GM12865 (cell line): ENCODE measurements at regions not wholly inside any gene's neighbourhood (a gene's known extent, or its start where the extent isn't known, plus 50 kb on each side); places are given as distances from the start of the nearest gene placed in this dataset.

Source experiments
- DNase-seq: peaks from one replicate; pipeline ENCODE4 v3.0.0; 2010; ENCODE audit warnings: low read depth
- H3K4me3 ChIP-seq: 2 replicates; pipeline ENCODE4 v1.5.1; 2011; ENCODE audit warnings: mild to moderate bottlenecking, low read depth, low read length, control low read depth
- TF ChIP-seq, protein P1 (sequence below): IDR thresholded peaks from 2 replicates; pipeline ENCODE4 v1.5.1; 2011; ENCODE audit warnings: low read length, control low read depth, low read depth, inconsistent platforms; ENCODE audit not compliant: insufficient read depth; ENCODE audit errors: missing control alignments

DNA sequence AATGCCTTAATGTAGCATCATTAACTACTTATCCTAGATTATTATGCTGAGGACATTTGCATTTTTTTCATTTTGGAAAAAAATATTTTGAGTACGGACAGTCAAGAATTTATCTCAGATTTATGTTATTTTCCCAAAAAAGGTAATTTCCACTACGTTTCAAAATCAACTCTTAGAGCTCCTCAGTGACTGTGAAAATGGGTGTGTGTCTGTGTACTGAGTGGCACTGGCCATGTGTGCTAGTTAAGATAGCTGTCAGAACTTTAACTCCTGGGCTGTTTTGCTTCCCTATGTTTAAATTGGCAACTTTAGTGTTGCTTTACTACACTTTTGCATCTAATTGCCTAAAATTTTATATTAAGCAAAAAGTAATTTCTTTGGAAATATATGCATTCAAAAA lies 927.4 kb downstream of the EFNB2 start:
- TF ChIP-seq, protein P1, sequence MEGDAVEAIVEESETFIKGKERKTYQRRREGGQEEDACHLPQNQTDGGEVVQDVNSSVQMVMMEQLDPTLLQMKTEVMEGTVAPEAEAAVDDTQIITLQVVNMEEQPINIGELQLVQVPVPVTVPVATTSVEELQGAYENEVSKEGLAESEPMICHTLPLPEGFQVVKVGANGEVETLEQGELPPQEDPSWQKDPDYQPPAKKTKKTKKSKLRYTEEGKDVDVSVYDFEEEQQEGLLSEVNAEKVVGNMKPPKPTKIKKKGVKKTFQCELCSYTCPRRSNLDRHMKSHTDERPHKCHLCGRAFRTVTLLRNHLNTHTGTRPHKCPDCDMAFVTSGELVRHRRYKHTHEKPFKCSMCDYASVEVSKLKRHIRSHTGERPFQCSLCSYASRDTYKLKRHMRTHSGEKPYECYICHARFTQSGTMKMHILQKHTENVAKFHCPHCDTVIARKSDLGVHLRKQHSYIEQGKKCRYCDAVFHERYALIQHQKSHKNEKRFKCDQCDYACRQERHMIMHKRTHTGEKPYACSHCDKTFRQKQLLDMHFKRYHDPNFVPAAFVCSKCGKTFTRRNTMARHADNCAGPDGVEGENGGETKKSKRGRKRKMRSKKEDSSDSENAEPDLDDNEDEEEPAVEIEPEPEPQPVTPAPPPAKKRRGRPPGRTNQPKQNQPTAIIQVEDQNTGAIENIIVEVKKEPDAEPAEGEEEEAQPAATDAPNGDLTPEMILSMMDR = no peak
- no peak overlapping the region for H3K4me3 ChIP-seq
- no peak for DNase-seq

DNA sequence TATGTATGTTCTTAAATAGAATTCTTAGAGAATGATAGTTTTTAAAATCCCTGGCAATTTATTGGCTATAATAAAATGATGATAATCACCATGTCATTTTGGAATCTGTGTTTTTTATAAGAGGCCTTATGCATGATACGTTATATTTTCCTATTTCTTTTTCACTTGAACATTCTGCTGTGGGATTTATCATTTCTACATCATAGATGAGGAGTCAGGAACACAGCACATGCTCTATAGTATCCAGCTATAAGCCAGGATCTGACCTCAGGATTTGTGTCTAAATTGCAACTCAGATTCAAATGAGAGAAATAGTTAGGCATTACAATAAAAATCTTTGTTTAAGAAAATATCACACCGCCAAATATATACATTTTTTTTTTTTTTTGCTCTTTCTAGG lies 928.0 kb downstream of the EFNB2 start:
- no peak overlapping the region for H3K4me3 ChIP-seq
- TF ChIP-seq, protein P1 = no peak
- DNase-seq = no peak

DNA sequence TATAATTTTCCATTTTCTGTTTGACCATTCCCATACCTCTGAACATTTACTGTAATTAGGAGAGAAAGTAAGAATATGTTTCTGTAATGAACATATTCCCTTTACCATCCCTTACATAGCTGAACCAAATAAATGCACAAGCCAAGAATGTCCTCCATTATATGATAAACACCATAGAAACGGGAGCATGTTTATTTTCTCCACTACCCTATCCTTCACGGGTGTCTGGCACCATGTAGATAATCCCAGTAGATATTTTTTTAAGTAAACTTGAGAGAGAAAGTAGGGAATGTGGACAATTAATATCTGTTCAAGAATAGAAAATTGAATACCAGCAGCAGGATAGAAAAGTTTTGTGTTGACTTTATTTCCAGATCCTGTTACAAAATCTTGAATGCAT lies 928.4 kb downstream of the EFNB2 start:
- TF ChIP-seq, protein P1 = no peak
- no peak for DNase-seq
- H3K4me3 ChIP-seq = no peak overlapping the region

DNA sequence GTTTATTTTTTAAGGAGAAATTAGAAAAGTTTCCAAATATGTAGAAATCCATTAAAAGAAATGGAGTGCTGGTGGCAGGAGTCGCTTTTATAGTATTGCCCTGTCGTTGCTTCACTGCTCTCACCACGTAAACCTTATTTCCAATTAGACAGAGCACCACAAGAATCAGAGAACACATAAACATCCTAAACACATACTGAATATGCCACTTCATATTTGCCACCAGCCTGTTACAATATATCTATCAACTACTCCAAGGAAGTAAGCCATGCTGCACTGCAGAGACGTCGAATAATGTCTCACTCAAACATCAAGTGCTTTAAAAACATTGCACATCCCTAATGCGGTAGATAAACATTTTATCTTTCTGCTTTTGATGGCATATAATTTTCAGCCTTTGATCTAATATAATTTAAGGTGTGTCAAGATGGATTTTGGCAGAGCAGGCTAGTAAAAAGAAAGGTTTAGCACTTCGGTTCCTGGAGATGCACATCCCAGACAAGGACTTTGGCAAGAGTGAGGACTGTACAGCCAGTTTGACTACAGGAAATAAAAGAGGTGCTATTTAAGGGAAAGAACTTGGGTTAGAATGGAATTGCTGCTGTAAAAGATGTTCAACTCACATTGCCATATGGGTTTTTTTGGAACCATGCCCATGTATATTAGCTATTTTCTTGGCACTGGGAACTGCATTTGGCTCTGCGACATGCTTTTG lies 932.3 kb downstream of the EFNB2 start:
- TF ChIP-seq, protein P1 = no peak
- DNase-seq = no peak
- no peak overlapping the region for H3K4me3 ChIP-seq

DNA sequence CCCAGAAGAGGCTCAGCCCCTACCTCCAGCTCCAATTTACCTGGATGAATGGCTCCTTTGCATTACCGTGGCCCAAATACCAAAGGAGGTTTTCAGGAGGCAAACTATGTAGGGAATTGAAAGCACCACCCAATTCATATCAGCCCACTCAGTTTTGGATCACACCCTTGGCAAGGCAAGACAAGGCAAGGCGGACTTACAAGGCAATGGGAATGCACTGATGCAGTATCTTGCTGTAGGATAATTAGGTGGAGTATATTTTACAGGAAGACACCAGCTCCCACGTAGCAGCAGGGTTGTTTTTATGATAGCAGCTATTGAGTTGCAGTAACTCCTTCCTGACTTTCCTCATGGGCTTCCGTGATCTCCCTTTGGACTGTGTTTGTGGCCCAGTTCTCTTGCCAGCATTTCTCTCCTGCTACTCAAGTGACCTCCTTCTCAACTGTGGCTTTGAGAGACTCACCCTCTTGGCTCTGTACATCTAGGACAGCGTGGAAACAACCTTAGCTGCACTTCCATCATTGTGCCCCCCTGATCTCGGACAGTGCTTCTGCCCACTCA lies 935.9 kb downstream of the EFNB2 start:
- no peak overlapping the region for H3K4me3 ChIP-seq
- TF ChIP-seq, protein P1 = no peak
- DNase-seq = no peak

DNA sequence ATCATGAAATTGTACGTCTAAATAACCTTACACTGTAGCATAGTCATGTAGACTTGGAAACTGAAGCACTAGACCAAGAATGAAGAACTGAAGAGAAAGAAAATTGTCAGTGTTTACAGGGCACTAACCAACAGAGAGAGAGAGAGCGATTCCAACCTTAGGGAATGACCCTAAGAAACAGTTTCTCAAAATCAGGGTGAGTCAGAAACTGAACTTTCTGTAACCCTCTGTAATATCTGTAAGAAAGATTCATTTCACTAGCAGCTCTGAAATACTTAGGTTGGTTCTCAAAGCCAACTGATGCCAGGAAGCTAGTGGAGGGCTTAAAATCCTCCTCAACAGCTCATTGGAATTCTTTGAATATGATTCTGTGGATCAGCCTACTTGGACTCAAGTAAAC lies 936.9 kb downstream of the EFNB2 start:
- no peak overlapping the region for H3K4me3 ChIP-seq
- DNase-seq = no peak
- TF ChIP-seq, protein P1 = no peak

DNA sequence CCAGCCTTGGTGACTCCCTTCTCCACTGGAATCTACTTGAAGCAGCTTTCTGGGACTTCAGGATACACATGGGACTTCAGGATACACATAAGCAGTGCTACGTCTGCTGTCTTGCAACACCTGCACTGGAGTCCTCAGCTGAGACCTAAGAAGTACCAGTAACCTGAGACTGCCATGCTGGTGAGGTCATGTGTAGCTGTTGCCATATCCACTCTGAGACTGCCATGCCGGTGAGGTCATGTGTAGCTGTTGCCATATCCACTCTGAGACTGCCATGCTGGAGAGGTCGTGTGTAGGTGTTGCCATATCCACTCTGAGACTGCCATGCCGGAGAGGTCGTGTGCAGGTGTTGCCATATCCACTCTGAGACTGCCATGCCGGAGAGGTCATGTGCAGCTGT lies 937.9 kb downstream of the EFNB2 start:
- H3K4me3 ChIP-seq = no peak overlapping the region
- DNase-seq = no peak
- TF ChIP-seq, protein P1 = no peak
